PFSK-1 (cell line): ENCODE measurements at regions not wholly inside any gene's neighbourhood (a gene's known extent, or its start where the extent isn't known, plus 50 kb on each side); places are given as distances from the start of the nearest gene placed in this dataset.

Experiments
- FOXP2 ChIP-seq: optimal IDR thresholded peaks from 2 replicates; pipeline ENCODE3; 2011; ENCODE audit warnings: borderline replicate concordance, control low read depth, inconsistent platforms; ENCODE audit not compliant: insufficient read depth; ENCODE audit errors: extremely low read length, extremely low read depth
- POLR2AphosphoS5 ChIP-seq: IDR thresholded peaks from 2 replicates; pipeline ENCODE4 v1.6.1; 2012; ENCODE audit warnings: low read depth, mild to moderate bottlenecking, control low read depth, low read length, moderate library complexity
- REST ChIP-seq, 2 experiments: IDR thresholded peaks; 2 replicates each; pipeline versions ENCODE4 v1.6.1 to v1.8.0; 2011 to 2012; ENCODE audit warnings: low read depth in 2 of 2, low read length in 2 of 2, control low read depth in 1 of 2, inconsistent platforms in 1 of 2, mild to moderate bottlenecking in 1 of 2, moderate library complexity in 1 of 2; ENCODE audit not compliant: insufficient read depth in 1 of 2
- SIN3A ChIP-seq: IDR thresholded peaks from 2 replicates; pipeline ENCODE4 v1.6.1; 2012; ENCODE audit warnings: mild to moderate bottlenecking, low read length, moderate library complexity, borderline replicate concordance; ENCODE audit not compliant: insufficient read depth
- TAF1 ChIP-seq: IDR thresholded peaks from 2 replicates; pipeline ENCODE4 v1.6.1; 2012; ENCODE audit warnings: low read length, control low read depth, borderline replicate concordance; ENCODE audit not compliant: insufficient read depth

GRCh38 chr21:17368748-17369363 is 144.0 kb upstream of the CXADR start:
- TF ChIP-seq REST (IDR thresholded peaks at IDR 0.05; ENCODE audit: insufficient read depth in 1 of 2, low read depth in 2 of 2, low read length in 2 of 2), result no peak
- TF ChIP-seq FOXP2, result no peak
- no peak for TF ChIP-seq POLR2AphosphoS5
- no peak for TF ChIP-seq TAF1
- TF ChIP-seq SIN3A, result no peak
